SJSA1 (cell line): ENCODE measurements at regions not wholly inside any gene's neighbourhood (a gene's known extent, or its start where the extent isn't known, plus 50 kb on each side); places are given as distances from the start of the nearest gene placed in this dataset.

Experiments
- DNase-seq, 2 experiments: peaks; one replicate each; pipeline ENCODE4 v3.0.0-alpha.2; 2015 to 2020; ENCODE audit warnings: low spot score in 2 of 2, low read depth in 1 of 2
- H3K27ac ChIP-seq: fragments of 250-450 bp; sonication (Bioruptor Pico); 2 replicates; pipeline ENCODE4 v1.5.1; 2020; ENCODE audit warnings: mild to moderate bottlenecking, moderate library complexity
- H3K27me3 ChIP-seq: fragments of 250-450 bp; sonication (Bioruptor Pico); replicated peaks from 2 replicates; pipeline ENCODE4 v1.5.1; 2020; ENCODE audit warnings: mild to moderate bottlenecking, moderate library complexity
- H3K36me3 ChIP-seq: fragments of 250-450 bp; sonication (Bioruptor Pico); 2 replicates; pipeline ENCODE4 v1.5.1; 2020; ENCODE audit warnings: mild to moderate bottlenecking
- H3K4me1 ChIP-seq: fragments of 250-450 bp; sonication (Bioruptor Pico); replicated peaks from 2 replicates; pipeline ENCODE4 v1.6.1; 2021; ENCODE audit warnings: mild to moderate bottlenecking
- H3K4me3 ChIP-seq: fragments of 250-450 bp; sonication (Bioruptor Pico); 2 replicates; pipeline ENCODE4 v1.5.1; 2020; ENCODE audit warnings: mild to moderate bottlenecking
- H3K9me3 ChIP-seq: fragments of 250-450 bp; sonication (Bioruptor Pico); replicated peaks from 2 replicates; pipeline ENCODE4 v1.5.1; 2020; ENCODE audit warnings: mild to moderate bottlenecking

- H3K27ac ChIP-seq, result no peak overlapping the region
- H3K4me1 ChIP-seq, result no peaks in the 10 kb centered on the region
- no peaks in the 10 kb centered on the region for H3K27me3 ChIP-seq
- DNase-seq, result no peak
- no peaks in the 10 kb centered on the region for H3K9me3 ChIP-seq
- no peaks in the 10 kb centered on the region for H3K36me3 ChIP-seq
- H3K4me3 ChIP-seq, result no peak overlapping the region
These were observed 76.7 kb downstream of the TRIM29 start for GRCh38 chr11:120061036-120061760.

- Histone ChIP-seq H3K4me3 (no peak overlapping the region), H3K27ac (no peak overlapping the region), H3K36me3 (no peaks in the 10 kb centered on the region), H3K4me1 (no peaks in the 10 kb centered on the region), H3K9me3 (no peaks in the 10 kb centered on the region), H3K27me3 (no peaks in the 10 kb centered on the region)
- DNase-seq, result no peak
These were observed 77.4 kb downstream of the TRIM29 start for GRCh38 chr11:120060512-120060911.

- Histone ChIP-seq H3K27ac (no peak overlapping the region), H3K9me3 (no peaks in the 10 kb centered on the region), H3K36me3 (no peaks in the 10 kb centered on the region), H3K4me3 (no peak overlapping the region), H3K4me1 (no peaks in the 10 kb centered on the region), H3K27me3 (no peaks in the 10 kb centered on the region)
- DNase-seq, result no peak
These were observed 79.0 kb downstream of the TRIM29 start for GRCh38 chr11:120058931-120059330.

DNA sequence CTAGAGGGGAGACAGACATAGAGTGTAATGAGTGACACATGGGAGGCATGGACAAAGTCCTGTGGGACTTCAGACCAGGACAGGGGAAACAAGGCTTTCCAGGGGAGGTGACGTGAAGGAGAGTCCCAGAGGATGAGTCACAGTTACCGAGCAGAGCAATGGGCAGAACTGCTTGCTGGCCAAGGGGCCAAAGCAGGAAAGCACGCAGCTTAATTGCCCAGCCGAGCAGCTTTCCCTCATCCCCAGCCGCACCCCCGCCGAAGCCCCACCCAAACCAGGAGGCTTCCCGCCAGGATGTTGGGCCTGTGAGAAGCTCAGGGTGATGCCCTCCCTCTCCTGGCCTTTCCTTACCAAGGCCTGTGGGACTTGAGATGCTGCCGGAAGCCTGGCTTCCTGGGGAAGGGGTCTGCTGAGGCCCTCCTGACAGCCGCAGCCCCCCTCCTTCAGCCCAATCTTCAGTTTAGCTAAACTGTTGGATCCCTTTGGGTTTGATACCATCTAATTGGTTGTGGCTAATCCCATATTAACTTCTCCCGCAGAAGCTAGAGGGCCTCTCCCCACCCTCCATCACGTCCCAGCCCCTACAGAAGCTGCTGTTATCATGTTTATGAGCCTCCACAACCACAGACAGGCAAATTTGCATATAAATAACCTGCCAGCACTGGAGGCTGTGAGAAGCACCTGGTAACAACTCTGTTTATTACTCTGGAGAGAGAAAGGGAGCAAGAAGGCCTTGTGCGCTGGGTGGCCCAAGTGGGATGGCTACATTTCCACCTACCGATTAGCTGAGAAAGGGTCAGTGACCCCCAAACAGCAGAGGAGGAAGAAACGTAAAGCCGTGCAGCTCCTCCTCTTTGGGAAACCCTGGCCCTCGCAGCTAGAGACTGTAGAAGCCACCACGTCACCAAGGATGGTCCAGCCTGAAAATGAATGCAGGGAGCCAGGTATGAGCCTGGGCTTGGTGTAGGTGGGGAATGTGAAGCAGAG lies 80.0 kb downstream of the TRIM29 start:
- Histone ChIP-seq H3K4me1 (no peaks in the 10 kb centered on the region), H3K36me3 (no peaks in the 10 kb centered on the region), H3K27ac (no peak overlapping the region), H3K4me3 (no peak overlapping the region), H3K27me3 (no peaks in the 10 kb centered on the region), H3K9me3 (no peaks in the 10 kb centered on the region)
- no peak for DNase-seq

DNA sequence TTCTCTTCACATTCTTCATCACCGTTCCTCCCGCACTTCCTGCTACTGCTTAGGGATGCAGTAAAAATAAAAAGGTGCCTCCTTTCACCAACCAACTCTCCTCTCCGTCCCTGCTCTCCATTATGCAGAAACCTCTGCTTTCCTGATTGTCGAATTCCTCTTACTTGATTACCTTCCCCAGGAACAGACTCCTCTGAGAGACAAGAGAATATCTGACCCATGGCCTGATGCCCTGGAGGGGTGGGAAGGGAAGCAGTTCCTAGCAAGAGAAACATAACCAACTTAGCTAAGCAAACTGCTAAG lies 80.9 kb downstream of the TRIM29 start:
- Histone ChIP-seq H3K9me3 (no peaks in the 10 kb centered on the region), H3K27ac (no peak overlapping the region), H3K36me3 (no peaks in the 10 kb centered on the region), H3K4me3 (no peak overlapping the region), H3K27me3 (no peaks in the 10 kb centered on the region), H3K4me1 (no peaks in the 10 kb centered on the region)
- DNase-seq, result no peak

- Histone ChIP-seq H3K27ac (no peak overlapping the region), H3K4me3 (no peak overlapping the region), H3K36me3 (no peaks in the 10 kb centered on the region), H3K9me3 (no peaks in the 10 kb centered on the region), H3K4me1 (no peaks in the 10 kb centered on the region), H3K27me3 (no peaks in the 10 kb centered on the region)
- DNase-seq, result no peak
These were observed 81.4 kb downstream of the TRIM29 start for GRCh38 chr11:120056301-120057027.

DNA sequence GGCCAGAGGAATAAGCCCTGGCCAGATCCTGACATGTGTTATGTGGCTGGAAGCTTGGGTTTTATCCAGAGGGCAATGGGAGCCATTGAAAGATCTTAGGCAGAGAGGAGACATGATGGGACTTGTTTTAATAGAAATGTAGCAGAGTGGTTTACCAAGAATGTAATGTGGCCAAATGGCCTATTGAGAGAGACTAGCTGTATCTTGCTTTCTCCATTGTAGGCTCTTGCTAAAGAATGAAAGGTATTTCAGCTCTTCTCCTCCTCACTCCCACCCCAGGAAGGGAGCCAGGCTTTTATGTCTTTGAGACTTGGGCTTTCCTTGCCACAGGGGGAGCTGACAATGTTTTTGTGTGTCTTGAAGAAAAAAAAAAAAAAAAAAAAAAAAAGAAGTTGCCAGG lies 82.3 kb downstream of the TRIM29 start:
- Histone ChIP-seq H3K27ac (no peak overlapping the region), H3K27me3 (no peaks in the 10 kb centered on the region), H3K4me1 (no peaks in the 10 kb centered on the region), H3K4me3 (no peak overlapping the region), H3K9me3 (no peaks in the 10 kb centered on the region), H3K36me3 (no peaks in the 10 kb centered on the region)
- peak in 1 of 2 experiments; percentile 23 for DNase-seq

DNA sequence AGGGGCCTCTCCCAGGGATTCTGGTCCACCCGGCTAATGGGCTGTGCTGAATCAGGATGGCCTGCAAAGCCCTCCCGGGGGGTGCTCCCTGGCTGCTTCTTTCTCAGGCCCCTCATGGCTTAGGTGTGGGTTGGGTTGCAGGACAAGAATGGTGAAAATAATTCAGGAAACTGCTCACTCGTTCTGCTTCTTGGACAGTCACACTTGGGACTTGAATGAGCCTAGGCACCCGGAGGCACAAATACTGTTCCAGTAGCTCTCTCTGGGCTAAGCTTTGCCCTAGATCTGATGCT lies 83.2 kb downstream of the TRIM29 start:
- Histone ChIP-seq H3K9me3 (no peaks in the 10 kb centered on the region), H3K4me1 (no peaks in the 10 kb centered on the region), H3K27me3 (no peaks in the 10 kb centered on the region), H3K4me3 (no peak overlapping the region), H3K36me3 (no peaks in the 10 kb centered on the region), H3K27ac (no peak overlapping the region)
- no peak for DNase-seq

GRCh38 chr11:120054016-120054752 lies 83.7 kb downstream of the TRIM29 start:
- no peak overlapping the region for H3K27ac ChIP-seq

DNA sequence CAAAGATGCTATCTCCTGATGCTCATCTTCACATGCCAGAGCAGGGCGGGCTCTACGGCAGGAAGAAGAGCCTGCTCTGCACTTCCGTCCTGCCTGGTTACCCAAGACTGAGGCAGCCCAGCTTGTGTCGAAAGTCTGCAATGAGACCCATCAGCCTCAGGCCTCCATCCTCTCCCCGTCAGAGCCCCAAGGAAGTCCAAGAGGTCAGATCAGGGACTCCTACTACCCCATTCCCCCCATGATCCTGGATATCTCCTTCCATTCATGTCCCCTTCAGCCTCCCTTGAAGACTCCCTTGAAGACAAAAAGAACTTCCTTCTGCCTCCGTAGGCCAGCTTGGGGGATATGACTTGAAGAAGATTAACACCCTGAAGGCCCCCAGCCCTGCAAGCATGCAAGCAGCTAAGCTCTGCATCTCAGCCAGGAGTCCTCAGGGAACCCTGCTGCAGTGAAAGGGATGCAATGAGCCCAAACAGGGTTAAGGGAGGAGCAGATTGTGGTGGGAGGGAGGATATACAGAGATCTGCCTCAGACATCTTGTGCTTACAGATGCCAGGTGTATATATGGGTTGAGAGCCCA lies 85.6 kb downstream of the TRIM29 start:
- H3K36me3 ChIP-seq, result no peaks in the 10 kb centered on the region
- no peak for DNase-seq
- H3K4me3 ChIP-seq, result no peak overlapping the region
- no peak overlapping the region for H3K27ac ChIP-seq
- H3K4me1 ChIP-seq, result no peaks in the 10 kb centered on the region
- no peaks in the 10 kb centered on the region for H3K9me3 ChIP-seq
- H3K27me3 ChIP-seq, result no peaks in the 10 kb centered on the region

More at GRCh38 chr11:120054016-120054752, 83.7 kb downstream of the TRIM29 start:
- Histone ChIP-seq H3K36me3 (no peaks in the 10 kb centered on the region), H3K9me3 (no peaks in the 10 kb centered on the region), H3K27me3 (no peaks in the 10 kb centered on the region), H3K4me1 (no peaks in the 10 kb centered on the region), H3K4me3 (no peak overlapping the region)
- no peak for DNase-seq

DNA sequence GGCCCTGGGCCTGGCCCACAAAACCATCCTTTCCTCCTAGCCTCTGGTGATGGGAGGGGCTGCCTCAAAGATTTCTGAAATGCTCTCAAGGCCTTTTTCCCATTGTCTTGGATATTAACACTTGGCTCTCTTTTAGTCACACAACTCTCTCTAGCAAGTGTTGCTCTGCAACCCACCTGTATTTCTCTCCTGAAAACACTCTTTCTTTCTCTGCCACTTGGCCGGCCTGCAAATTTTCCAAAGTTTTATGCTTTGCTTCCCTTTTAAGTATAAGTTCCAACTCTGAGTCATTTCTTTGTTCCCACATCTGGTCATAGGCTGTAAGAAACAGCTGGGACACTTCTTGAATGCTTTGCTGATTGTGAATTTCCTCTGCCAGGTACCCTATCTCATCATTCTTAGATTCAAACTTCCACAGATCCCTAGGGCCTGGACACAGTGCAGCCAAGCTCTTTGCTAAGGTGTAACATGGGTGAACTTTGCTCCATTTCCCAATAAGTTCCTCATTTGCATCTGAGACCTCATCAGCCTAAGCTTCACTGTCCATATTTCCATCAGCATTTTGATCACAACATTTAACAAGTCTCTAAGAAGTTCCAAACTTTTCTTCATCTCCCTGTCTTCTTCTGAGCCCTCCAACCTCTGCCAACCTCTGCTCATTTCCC lies 93.8 kb downstream of the TRIM29 start:
- no peak for DNase-seq
- Histone ChIP-seq H3K27ac (no peak overlapping the region), H3K36me3 (no peaks in the 10 kb centered on the region), H3K4me3 (no peak overlapping the region), H3K4me1 (no peaks in the 10 kb centered on the region), H3K9me3 (no peaks in the 10 kb centered on the region), H3K27me3 (no peaks in the 10 kb centered on the region)

- Histone ChIP-seq H3K27me3 (no peaks in the 10 kb centered on the region), H3K9me3 (no peaks in the 10 kb centered on the region), H3K27ac (no peak overlapping the region), H3K36me3 (no peaks in the 10 kb centered on the region), H3K4me3 (no peak overlapping the region), H3K4me1 (no peaks in the 10 kb centered on the region)
- DNase-seq, result no peak
These were observed 94.5 kb downstream of the TRIM29 start for GRCh38 chr11:120043328-120043945.
